ENCODE measurements at regions not wholly inside any gene's neighbourhood (a gene's known extent, or its start where the extent isn't known, plus 50 kb on each side); places are given as distances from the start of the nearest gene placed in this dataset.

DNA sequence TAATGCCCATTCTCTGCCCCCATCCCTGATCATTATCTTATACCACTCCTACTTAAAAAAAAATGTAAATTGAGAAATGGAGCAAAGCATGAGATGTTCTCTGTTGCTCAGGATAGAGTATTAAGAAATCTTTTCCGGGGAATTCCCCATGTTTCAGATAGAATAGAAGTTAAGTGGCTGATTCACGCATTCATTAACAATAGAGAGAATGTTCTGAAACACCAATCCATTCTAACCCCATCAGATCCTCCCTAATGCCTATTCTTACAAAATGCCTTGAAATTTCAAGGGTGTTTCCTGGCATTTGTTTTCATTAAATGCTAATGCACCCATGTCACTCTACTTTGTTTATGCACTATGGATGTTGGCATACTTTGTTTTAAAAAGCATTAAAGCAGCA is 101.1 kb downstream of the AREG start (continued):
- TF ChIP-seq WT1 (tag by site-specific recombination; IDR thresholded peaks at IDR 0.05) (no peak), SP2 (tag by site-specific recombination; IDR thresholded peaks at IDR 0.05) (no peak)

DNA sequence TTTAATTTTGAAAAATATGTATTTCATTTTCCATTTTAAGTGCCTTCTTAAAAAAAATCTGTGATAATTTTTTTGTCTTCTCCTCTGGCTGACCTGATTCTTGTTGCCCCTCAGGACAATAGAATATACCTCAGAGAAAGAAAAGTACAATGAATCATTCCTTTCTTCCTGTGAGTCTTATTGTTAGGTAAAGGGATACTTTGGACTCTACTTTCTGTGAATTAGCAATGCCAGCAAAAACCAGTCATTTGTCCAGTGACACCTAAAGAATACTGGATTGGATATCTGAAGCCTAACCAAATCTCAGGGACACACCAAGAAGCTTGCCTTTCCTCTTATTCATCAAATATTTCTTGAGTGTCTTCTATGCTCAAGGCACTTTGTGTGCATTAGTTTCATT is 102.1 kb downstream of the AREG start:
- CTCF ChIA-PET = interaction anchor here (0.7 to 0.8 kb wide), 2 partner anchors 627 to 1748 kb away, joined by 3 read pairs; no protein-coding TSS in a partner anchor

More for the DNA sequence above, 102.1 kb downstream of the AREG start:
- Histone ChIP-seq H3K9me3 (ENCODE audit: control insufficient read depth, insufficient read depth, low read depth, low read length) (no peaks in the 10 kb centered on the region), H3K4me3 (ENCODE audit: low read depth, low read length) (no peak overlapping the region), H3K36me3 (ENCODE audit: control insufficient read depth in 2 of 2, insufficient read depth in 1 of 2, low read length in 2 of 2) (no peaks in the 10 kb centered on the region), H3K27ac (ENCODE audit: extremely low read depth, low read depth, low read length) (no peak overlapping the region), H3K4me1 (ENCODE audit: control insufficient read depth, insufficient read depth, low read length) (no peaks in the 10 kb centered on the region)
- TF ChIP-seq ZNF350 (tag by site-specific recombination; IDR thresholded peaks at IDR 0.05) (no peak), ZBTB10 (tag by site-specific recombination; IDR thresholded peaks at IDR 0.05) (no peak), ZNF514 (tag by site-specific recombination; IDR thresholded peaks at IDR 0.05) (no peak), YY2 (tag by site-specific recombination; IDR thresholded peaks at IDR 0.05) (no peak), ZNF747 (tag by site-specific recombination; IDR thresholded peaks at IDR 0.05) (no peak), ZNF221 (tag by site-specific recombination; IDR thresholded peaks at IDR 0.05; ENCODE audit: borderline replicate concordance) (no peak), PRDM10 (tag by site-specific recombination; IDR thresholded peaks at IDR 0.05) (no peak), ZNF311 (tag by site-specific recombination; IDR thresholded peaks at IDR 0.05; ENCODE audit: borderline replicate concordance) (no peak), ZNF660 (tag by site-specific recombination; IDR thresholded peaks at IDR 0.05) (no peak)
- TF ChIP-seq, protein P1, sequence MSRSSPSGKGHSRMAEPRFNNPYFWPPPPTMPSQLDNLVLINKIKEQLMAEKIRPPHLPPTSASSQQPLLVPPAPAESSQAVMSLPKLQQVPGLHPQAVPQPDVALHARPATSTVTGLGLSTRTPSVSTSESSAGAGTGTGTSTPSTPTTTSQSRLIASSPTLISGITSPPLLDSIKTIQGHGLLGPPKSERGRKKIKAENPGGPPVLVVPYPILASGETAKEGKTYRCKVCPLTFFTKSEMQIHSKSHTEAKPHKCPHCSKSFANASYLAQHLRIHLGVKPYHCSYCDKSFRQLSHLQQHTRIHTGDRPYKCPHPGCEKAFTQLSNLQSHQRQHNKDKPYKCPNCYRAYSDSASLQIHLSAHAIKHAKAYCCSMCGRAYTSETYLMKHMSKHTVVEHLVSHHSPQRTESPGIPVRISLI (tag by site-specific recombination; IDR thresholded peaks at IDR 0.05) = no peak
- TF ChIP-seq, protein P2, sequence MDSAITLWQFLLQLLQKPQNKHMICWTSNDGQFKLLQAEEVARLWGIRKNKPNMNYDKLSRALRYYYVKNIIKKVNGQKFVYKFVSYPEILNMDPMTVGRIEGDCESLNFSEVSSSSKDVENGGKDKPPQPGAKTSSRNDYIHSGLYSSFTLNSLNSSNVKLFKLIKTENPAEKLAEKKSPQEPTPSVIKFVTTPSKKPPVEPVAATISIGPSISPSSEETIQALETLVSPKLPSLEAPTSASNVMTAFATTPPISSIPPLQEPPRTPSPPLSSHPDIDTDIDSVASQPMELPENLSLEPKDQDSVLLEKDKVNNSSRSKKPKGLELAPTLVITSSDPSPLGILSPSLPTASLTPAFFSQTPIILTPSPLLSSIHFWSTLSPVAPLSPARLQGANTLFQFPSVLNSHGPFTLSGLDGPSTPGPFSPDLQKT (IDR thresholded peaks at IDR 0.05; ENCODE audit: borderline replicate concordance, low read depth, low read length) = no peak
- TF ChIP-seq, protein P3, sequence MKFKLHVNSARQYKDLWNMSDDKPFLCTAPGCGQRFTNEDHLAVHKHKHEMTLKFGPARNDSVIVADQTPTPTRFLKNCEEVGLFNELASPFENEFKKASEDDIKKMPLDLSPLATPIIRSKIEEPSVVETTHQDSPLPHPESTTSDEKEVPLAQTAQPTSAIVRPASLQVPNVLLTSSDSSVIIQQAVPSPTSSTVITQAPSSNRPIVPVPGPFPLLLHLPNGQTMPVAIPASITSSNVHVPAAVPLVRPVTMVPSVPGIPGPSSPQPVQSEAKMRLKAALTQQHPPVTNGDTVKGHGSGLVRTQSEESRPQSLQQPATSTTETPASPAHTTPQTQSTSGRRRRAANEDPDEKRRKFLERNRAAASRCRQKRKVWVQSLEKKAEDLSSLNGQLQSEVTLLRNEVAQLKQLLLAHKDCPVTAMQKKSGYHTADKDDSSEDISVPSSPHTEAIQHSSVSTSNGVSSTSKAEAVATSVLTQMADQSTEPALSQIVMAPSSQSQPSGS (tag by site-specific recombination; IDR thresholded peaks at IDR 0.05; ENCODE audit: low read depth) = no peak
- POLR2A ChIA-PET = no interaction called here
